ENCODE measurements at regions not wholly inside any gene's neighbourhood (a gene's known extent, or its start where the extent isn't known, plus 50 kb on each side); places are given as distances from the start of the nearest gene placed in this dataset.

GRCh38 chr18:51617572-51618260 lies 420.2 kb upstream of the MEX3C start:
- TF ChIP-seq, protein P1, sequence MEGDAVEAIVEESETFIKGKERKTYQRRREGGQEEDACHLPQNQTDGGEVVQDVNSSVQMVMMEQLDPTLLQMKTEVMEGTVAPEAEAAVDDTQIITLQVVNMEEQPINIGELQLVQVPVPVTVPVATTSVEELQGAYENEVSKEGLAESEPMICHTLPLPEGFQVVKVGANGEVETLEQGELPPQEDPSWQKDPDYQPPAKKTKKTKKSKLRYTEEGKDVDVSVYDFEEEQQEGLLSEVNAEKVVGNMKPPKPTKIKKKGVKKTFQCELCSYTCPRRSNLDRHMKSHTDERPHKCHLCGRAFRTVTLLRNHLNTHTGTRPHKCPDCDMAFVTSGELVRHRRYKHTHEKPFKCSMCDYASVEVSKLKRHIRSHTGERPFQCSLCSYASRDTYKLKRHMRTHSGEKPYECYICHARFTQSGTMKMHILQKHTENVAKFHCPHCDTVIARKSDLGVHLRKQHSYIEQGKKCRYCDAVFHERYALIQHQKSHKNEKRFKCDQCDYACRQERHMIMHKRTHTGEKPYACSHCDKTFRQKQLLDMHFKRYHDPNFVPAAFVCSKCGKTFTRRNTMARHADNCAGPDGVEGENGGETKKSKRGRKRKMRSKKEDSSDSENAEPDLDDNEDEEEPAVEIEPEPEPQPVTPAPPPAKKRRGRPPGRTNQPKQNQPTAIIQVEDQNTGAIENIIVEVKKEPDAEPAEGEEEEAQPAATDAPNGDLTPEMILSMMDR (IDR thresholded peaks at IDR 0.05; ENCODE audit: control extremely low read depth in 1 of 3, insufficient read depth in 1 of 3, low read depth in 1 of 3, low read length in 3 of 3) = no peak
- TF ChIP-seq CEBPB (IDR thresholded peaks at IDR 0.05; ENCODE audit: low read depth, low read length) (no peak), HDAC2 (IDR thresholded peaks at IDR 0.05; ENCODE audit: borderline replicate concordance in 1 of 2, low read depth in 2 of 2, low read length in 2 of 2) (no peak), FOSL1 (IDR thresholded peaks at IDR 0.05; ENCODE audit: insufficient read depth, low read depth, low read length) (no peak), SUZ12 (IDR thresholded peaks at IDR 0.05; ENCODE audit: low read length) (no peak), BACH1 (IDR thresholded peaks at IDR 0.05; ENCODE audit: low read length) (no peak), SP1 (IDR thresholded peaks at IDR 0.05; ENCODE audit: low read depth, low read length) (no peak), SP2 (IDR thresholded peaks at IDR 0.05; ENCODE audit: low read length) (no peak), EP300 (IDR thresholded peaks at IDR 0.05; ENCODE audit: borderline replicate concordance in 1 of 2, low read depth in 2 of 2, low read length in 2 of 2) (no peak), TAF1 (IDR thresholded peaks at IDR 0.05; ENCODE audit: low read depth, low read length) (no peak)
- TF ChIP-seq, protein P2, sequence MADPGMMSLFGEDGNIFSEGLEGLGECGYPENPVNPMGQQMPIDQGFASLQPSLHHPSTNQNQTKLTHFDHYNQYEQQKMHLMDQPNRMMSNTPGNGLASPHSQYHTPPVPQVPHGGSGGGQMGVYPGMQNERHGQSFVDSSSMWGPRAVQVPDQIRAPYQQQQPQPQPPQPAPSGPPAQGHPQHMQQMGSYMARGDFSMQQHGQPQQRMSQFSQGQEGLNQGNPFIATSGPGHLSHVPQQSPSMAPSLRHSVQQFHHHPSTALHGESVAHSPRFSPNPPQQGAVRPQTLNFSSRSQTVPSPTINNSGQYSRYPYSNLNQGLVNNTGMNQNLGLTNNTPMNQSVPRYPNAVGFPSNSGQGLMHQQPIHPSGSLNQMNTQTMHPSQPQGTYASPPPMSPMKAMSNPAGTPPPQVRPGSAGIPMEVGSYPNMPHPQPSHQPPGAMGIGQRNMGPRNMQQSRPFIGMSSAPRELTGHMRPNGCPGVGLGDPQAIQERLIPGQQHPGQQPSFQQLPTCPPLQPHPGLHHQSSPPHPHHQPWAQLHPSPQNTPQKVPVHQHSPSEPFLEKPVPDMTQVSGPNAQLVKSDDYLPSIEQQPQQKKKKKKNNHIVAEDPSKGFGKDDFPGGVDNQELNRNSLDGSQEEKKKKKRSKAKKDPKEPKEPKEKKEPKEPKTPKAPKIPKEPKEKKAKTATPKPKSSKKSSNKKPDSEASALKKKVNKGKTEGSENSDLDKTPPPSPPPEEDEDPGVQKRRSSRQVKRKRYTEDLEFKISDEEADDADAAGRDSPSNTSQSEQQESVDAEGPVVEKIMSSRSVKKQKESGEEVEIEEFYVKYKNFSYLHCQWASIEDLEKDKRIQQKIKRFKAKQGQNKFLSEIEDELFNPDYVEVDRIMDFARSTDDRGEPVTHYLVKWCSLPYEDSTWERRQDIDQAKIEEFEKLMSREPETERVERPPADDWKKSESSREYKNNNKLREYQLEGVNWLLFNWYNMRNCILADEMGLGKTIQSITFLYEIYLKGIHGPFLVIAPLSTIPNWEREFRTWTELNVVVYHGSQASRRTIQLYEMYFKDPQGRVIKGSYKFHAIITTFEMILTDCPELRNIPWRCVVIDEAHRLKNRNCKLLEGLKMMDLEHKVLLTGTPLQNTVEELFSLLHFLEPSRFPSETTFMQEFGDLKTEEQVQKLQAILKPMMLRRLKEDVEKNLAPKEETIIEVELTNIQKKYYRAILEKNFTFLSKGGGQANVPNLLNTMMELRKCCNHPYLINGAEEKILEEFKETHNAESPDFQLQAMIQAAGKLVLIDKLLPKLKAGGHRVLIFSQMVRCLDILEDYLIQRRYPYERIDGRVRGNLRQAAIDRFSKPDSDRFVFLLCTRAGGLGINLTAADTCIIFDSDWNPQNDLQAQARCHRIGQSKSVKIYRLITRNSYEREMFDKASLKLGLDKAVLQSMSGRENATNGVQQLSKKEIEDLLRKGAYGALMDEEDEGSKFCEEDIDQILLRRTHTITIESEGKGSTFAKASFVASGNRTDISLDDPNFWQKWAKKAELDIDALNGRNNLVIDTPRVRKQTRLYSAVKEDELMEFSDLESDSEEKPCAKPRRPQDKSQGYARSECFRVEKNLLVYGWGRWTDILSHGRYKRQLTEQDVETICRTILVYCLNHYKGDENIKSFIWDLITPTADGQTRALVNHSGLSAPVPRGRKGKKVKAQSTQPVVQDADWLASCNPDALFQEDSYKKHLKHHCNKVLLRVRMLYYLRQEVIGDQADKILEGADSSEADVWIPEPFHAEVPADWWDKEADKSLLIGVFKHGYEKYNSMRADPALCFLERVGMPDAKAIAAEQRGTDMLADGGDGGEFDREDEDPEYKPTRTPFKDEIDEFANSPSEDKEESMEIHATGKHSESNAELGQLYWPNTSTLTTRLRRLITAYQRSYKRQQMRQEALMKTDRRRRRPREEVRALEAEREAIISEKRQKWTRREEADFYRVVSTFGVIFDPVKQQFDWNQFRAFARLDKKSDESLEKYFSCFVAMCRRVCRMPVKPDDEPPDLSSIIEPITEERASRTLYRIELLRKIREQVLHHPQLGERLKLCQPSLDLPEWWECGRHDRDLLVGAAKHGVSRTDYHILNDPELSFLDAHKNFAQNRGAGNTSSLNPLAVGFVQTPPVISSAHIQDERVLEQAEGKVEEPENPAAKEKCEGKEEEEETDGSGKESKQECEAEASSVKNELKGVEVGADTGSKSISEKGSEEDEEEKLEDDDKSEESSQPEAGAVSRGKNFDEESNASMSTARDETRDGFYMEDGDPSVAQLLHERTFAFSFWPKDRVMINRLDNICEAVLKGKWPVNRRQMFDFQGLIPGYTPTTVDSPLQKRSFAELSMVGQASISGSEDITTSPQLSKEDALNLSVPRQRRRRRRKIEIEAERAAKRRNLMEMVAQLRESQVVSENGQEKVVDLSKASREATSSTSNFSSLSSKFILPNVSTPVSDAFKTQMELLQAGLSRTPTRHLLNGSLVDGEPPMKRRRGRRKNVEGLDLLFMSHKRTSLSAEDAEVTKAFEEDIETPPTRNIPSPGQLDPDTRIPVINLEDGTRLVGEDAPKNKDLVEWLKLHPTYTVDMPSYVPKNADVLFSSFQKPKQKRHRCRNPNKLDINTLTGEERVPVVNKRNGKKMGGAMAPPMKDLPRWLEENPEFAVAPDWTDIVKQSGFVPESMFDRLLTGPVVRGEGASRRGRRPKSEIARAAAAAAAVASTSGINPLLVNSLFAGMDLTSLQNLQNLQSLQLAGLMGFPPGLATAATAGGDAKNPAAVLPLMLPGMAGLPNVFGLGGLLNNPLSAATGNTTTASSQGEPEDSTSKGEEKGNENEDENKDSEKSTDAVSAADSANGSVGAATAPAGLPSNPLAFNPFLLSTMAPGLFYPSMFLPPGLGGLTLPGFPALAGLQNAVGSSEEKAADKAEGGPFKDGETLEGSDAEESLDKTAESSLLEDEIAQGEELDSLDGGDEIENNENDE (IDR thresholded peaks at IDR 0.05; ENCODE audit: insufficient replicate concordance, low read length) = no peak
